CD4-positive, alpha-beta T cell treated with Interleukin-10 for 1 hour (primary cell): ENCODE measurements at regions not wholly inside any gene's neighbourhood (a gene's known extent, or its start where the extent isn't known, plus 50 kb on each side); places are given as distances from the start of the nearest gene placed in this dataset.
"Not testable (repeated sequence)": the region's sequence is repeated elsewhere in the genome, so short reads cannot be mapped to it uniquely, and the experiment has no call there.

Source experiments
- DNase-seq: peaks from one replicate; pipeline ENCODE4 v3.0.0-alpha.2; 2020

- DNase-seq = not testable (repeated sequence)
Observed at GRCh38 chr10:11403646-11404045, 207.8 kb downstream of the USP6NL start.

DNA sequence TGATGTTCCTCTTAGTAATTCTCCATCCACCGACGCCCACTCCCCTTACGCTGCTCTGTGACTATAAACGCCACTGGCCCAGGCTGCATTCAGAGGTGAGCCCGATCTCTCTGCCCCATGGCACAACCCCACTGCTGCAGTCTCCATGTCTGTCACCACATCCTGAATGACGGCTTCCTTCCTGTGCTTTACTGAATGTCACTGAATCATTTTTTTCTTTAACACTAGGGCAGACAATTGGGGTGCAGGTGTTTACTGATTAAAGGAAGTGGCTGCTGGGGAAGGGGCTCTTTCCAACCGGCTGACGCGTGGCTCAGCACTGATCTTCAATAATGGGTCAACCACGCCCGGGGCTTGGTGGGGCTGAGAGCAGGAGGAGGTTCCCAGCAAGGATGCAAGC is 208.3 kb downstream of the USP6NL start:
- peak; percentile 80 for DNase-seq

GRCh38 chr10:11402392-11402791 is 209.1 kb downstream of the USP6NL start:
- DNase-seq = no peak

DNA sequence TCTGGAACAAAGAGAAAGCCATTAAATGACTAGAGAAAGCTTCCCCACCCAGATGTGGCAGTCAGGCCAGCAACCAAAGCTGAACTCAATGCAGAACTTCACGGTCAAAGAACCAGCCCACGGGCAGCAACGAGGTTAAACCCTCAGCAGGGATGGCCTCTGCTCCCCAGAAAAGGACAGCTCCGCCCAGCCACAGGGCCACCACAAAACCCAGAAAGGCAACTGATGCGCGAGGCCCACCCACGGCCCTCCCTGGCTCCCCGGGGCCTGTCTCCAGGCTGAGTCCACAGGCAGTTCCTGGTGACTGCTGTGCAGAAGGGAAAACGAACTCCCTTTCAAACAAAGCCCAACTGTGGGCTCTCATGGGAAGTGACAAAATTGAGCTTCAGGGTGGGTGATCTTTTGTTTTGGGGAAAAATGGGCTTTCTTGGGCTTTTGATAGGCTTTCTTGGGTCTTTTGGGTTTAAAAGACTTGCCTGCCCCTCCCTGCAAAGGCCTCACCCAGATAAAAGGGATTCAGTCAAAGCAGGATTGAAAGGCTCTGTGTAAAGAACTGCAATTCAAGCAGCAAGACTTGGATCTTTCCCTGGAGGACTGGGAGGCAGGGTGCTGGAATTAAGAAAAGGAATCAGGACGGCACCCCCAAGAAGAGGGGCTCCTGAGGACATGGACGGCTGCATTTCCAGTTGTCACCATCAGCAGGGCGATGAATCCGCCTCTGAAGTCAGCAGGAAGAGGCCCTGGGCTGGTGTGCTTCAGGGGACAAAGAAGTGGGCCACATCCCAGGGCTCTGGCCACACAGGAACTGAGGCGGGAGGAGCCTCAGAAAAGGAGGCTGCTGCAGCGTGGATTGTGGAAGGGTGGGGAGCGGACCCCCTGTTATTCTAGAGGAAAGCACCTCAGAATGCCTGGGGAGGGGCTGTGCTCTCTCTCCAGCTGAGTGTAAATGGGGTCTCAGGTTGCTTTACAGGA is 209.9 kb downstream of the USP6NL start:
- DNase-seq = peak; percentile 28

DNA sequence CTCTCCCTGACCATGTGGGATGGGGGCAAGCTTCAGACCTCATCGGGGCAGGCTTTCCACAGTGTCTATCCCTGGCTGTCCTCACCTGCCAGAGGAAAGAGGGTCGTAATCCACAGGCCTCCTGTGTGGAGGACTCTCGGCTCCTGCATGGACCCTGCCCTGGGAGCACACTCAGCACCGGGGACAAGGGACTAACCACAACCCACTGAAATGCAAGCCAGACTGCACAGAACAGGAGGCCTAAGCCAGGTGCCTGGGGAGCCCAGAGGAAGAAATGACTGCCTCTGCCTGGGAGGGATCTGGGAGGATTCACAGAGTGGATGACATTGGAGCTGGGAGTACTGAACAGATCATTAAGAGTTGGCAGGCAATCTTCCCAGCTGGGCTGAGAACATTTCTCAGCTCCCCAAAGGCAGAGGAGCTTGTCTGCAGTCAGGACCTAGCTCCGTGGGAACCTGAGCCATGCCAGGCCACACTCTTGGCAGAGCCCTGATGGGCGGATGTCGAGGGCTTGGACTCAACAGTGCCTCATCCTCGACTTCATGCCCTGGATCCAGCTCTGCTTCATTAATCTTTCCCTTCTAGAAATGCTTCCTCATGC is 213.4 kb downstream of the USP6NL start:
- no peak for DNase-seq

- DNase-seq = no peak
Observed at GRCh38 chr10:11397077-11397965, 214.1 kb downstream of the USP6NL start.

- DNase-seq = no peak
Observed at GRCh38 chr10:11396311-11396955, 215.0 kb downstream of the USP6NL start.

- DNase-seq = no peak
Observed at GRCh38 chr10:11395581-11396310, 215.7 kb downstream of the USP6NL start.

DNA sequence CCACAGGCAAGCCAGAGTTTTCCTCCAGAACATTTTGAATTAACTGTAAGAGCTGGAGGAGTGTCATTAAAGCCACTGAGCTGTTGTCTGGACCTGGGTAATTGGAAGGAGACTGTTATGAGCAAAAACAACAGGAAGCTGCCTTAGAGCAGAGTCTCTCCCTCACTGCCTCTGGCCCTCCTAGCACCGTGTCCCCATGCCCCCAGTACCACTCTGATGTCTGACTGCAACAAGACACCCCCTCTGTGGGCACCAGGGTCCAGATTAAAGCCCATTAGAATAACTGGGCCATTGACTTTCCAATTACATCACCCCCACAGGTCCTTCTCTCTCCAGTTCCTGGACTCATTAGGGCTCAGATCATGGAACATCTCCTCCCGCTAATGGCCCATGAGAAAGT is 216.3 kb downstream of the USP6NL start:
- DNase-seq = no peak

- DNase-seq = no peak
Observed at GRCh38 chr10:11393858-11394257, 217.6 kb downstream of the USP6NL start.

- DNase-seq = no peak
Observed at GRCh38 chr10:11392776-11393175, 218.7 kb downstream of the USP6NL start.

GRCh38 chr10:11388996-11389395 is 222.5 kb downstream of the USP6NL start:
- no peak for DNase-seq

GRCh38 chr10:11387551-11388222 is 223.8 kb downstream of the USP6NL start:
- no peak for DNase-seq

DNA sequence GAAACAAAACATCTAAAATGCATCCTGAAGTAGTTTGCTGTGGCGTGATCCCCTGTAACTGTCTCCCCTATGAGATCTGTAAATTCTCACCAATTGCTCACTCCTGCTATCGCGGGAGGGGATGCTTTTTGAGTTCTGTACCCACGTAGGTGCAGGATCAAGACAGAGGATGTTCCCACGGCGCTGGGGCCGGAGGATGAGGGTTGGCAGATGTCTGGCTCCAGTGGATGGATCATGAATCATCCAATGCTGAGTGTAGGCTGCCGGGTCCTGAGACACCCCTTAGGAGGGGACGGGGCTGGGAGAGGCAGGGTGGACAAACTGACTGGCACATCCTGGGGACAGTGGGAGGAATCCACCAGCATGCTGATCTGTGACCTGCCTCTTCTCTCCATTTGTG is 224.4 kb downstream of the USP6NL start:
- DNase-seq = no peak
